DOHH2 (cell line): ENCODE measurements at regions not wholly inside any gene's neighbourhood (a gene's known extent, or its start where the extent isn't known, plus 50 kb on each side); places are given as distances from the start of the nearest gene placed in this dataset.

Experiments
- H3F3A ChIP-seq: fragments of 200-600 bp; sonication (generic), shearing (Covaris generic); 2 replicates; pipeline ENCODE4 v1.6.0; 2016; ENCODE audit warnings: antibody characterized with exemption, mild to moderate bottlenecking; ENCODE audit not compliant: control insufficient read depth, insufficient read depth
- H3K27ac ChIP-seq: fragments of 200-600 bp; sonication (generic); 2 replicates; pipeline ENCODE4 v1.5.1; 2014; ENCODE audit warnings: low read depth, mild to moderate bottlenecking, low read length, moderate library complexity
- H3K27me3 ChIP-seq: fragments of 200-600 bp; sonication (generic); 2 replicates; pipeline ENCODE4 v1.6.1; 2014; ENCODE audit warnings: mild to moderate bottlenecking, low read length, mixed read lengths; ENCODE audit not compliant: control insufficient read depth
- H3K36me3 ChIP-seq: fragments of 200-600 bp; sonication (generic); 2 replicates; pipeline ENCODE4 v1.6.1; 2014; ENCODE audit warnings: mild to moderate bottlenecking, low read length, moderate library complexity, mixed read lengths; ENCODE audit not compliant: control insufficient read depth
- H3K4me1 ChIP-seq: fragments of 200-600 bp; sonication (generic); 2 replicates; pipeline ENCODE4 v1.6.1; 2014; ENCODE audit warnings: mild to moderate bottlenecking, low read length, mixed read lengths; ENCODE audit not compliant: control insufficient read depth
- H3K4me2 ChIP-seq: fragments of 200-600 bp; sonication (generic); 2 replicates; pipeline ENCODE4 v1.6.0; 2014; ENCODE audit warnings: mild to moderate bottlenecking, low read length, moderate library complexity
- H3K4me3 ChIP-seq: fragments of 200-600 bp; sonication (generic); 2 replicates; pipeline ENCODE4 v1.5.1; 2014; ENCODE audit warnings: mild to moderate bottlenecking, low read length, mixed read lengths
- H3K79me2 ChIP-seq: fragments of 200-600 bp; sonication (generic); 2 replicates; pipeline ENCODE4 v1.6.1; 2014; ENCODE audit warnings: mild to moderate bottlenecking, low read length, mixed read lengths; ENCODE audit not compliant: control insufficient read depth
- H3K9me2 ChIP-seq: fragments of 200-600 bp; sonication (generic); replicated peaks from 2 replicates; pipeline ENCODE4 v1.6.1; 2014; ENCODE audit warnings: mild to moderate bottlenecking, low read length, mixed read lengths; ENCODE audit not compliant: control insufficient read depth
- H3K9me3 ChIP-seq: fragments of 200-600 bp; sonication (generic); 2 replicates; pipeline ENCODE4 v1.6.1; 2014; ENCODE audit warnings: antibody characterized with exemption, low read length, mixed read lengths; ENCODE audit not compliant: control insufficient read depth, insufficient read depth
- H4K20me1 ChIP-seq: fragments of 200-600 bp; sonication (generic); 2 replicates; pipeline ENCODE4 v1.6.0; 2014; ENCODE audit warnings: low read depth, mild to moderate bottlenecking, antibody characterized with exemption, low read length, moderate library complexity; ENCODE audit not compliant: control insufficient read depth, insufficient read depth
- CTCF ChIP-seq: fragments of 200-600 bp; sonication (generic); IDR thresholded peaks from one replicate; pipeline ENCODE4 v1.5.1; 2014; ENCODE audit warnings: antibody characterized with exemption, mild to moderate bottlenecking, low read depth, low read length; ENCODE audit not compliant: poor library complexity, severe bottlenecking
- EZH2phosphoT487 ChIP-seq: fragments of 200-600 bp; sonication (generic); IDR thresholded peaks from 2 replicates; pipeline ENCODE4 v1.6.1; 2017; ENCODE audit warnings: borderline replicate concordance, mild to moderate bottlenecking, antibody characterized with exemption, low read length, moderate library complexity, mixed read lengths

DNA sequence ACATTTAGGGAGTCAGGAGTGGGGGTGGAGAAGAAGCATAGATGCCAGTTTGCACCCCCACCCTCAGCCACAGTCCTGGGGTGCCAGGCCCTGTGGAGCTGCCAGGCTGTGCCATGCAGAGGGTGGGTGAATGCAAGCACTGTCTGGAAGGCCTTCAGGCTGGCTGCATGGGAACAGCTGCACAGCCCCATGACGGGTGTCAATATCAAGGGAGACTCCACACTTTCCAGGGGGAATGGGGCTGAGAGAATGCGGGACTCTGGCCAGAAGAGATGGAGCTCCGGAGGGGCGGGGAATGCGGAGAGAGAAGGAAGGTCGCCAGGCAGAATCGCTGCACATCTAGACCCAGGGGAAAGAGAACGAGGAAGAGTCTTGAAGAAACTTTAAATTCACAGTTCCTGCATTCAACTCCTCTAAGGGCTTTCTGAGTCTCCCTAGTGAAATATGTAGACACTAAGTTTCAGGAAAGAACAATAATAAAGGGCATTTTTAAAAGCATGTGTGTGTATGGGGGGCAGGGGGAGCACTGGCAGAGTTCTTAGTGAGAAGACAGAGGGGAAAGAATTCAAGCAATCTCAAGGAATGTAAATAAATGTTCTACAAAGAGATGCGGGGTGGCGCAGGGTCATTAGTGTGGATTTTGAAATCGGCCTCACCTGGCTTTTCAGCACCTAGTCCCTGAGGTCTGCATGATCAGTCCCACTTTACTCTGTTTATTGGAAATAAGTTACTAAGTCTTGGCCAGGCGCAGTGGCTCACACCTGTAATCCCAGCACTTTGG lies 59.1 kb downstream of the BOD1 start:
- H3K27me3 ChIP-seq, result peaks cover under 1% of the 10 kb centered on the region
- H3K4me3 ChIP-seq, result no peak overlapping the region
- TF ChIP-seq EZH2phosphoT487 (no peak), CTCF (no peak)
- no peak overlapping the region for H3K4me2 ChIP-seq
- no peaks in the 10 kb centered on the region for H3F3A ChIP-seq
- H3K9me2 ChIP-seq, result no peaks in the 10 kb centered on the region
- peaks cover 3% of the 10 kb centered on the region for H3K9me3 ChIP-seq
- H4K20me1 ChIP-seq, result no peaks in the 10 kb centered on the region
- no peak overlapping the region for H3K27ac ChIP-seq
- no peaks in the 10 kb centered on the region for H3K4me1 ChIP-seq
- H3K36me3 ChIP-seq, result no peaks in the 10 kb centered on the region
- no peaks in the 10 kb centered on the region for H3K79me2 ChIP-seq

- Histone ChIP-seq H3F3A (no peaks in the 10 kb centered on the region), H3K4me1 (no peaks in the 10 kb centered on the region), H3K27ac (no peak overlapping the region), H3K9me2 (no peaks in the 10 kb centered on the region), H3K36me3 (no peaks in the 10 kb centered on the region), H3K27me3 (peaks cover 7% of the 10 kb centered on the region), H3K4me3 (no peak overlapping the region), H3K4me2 (no peak overlapping the region), H4K20me1 (no peaks in the 10 kb centered on the region), H3K9me3 (peaks cover 3% of the 10 kb centered on the region), H3K79me2 (no peaks in the 10 kb centered on the region)
- TF ChIP-seq EZH2phosphoT487 (no peak), CTCF (no peak)
Measured at GRCh38 chr5:173556142-173557028, 60.1 kb downstream of the BOD1 start.

DNA sequence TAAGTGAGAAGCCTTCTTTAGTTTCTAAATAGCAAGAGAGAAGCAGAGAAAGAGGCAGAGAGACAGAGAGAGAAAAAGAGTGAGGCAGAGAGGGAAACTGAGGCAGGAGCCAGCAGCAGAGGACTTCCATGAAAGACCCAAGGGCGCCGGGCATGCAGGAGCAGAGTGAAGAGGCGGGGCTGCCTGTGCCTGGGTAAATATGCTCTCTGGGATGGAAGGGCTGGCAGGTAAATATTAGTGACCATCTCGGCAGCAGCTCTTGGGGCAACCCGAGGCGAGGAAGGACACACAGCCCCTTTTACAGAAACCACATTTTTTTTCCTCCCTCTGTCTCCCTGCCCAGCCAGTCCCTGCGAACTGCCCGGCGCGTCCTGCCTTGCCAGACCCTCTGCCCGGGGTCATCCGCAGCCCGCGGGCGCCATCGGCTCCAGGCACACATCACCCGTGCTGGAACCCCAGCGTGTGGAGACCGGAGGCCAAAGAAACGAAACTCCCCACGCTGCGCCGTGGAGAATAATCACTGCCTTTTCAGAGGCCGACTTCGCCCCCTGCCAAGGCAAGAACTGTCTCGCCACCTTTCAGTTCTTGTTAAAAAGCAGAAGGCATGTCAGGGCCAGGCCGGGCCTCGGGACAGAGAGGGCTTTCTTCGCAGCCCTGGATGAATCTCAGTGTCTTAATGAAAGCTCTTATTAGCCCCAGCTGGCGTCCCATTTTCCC lies 61.3 kb downstream of the BOD1 start:
- peaks cover 10% of the 10 kb centered on the region for H3K27me3 ChIP-seq
- no peaks in the 10 kb centered on the region for H3F3A ChIP-seq
- H3K9me2 ChIP-seq, result no peaks in the 10 kb centered on the region
- H3K27ac ChIP-seq, result no peak overlapping the region
- H3K4me2 ChIP-seq, result no peak overlapping the region
- no peaks in the 10 kb centered on the region for H3K36me3 ChIP-seq
- no peaks in the 10 kb centered on the region for H4K20me1 ChIP-seq
- no peak overlapping the region for H3K4me3 ChIP-seq
- H3K4me1 ChIP-seq, result no peaks in the 10 kb centered on the region
- no peaks in the 10 kb centered on the region; the same call in 1 of the 2 replicates for H3K9me3 ChIP-seq
- TF ChIP-seq CTCF, result no peak
- no peak for TF ChIP-seq EZH2phosphoT487
- no peaks in the 10 kb centered on the region for H3K79me2 ChIP-seq
